ENCODE measurements at regions not wholly inside any gene's neighbourhood (a gene's known extent, or its start where the extent isn't known, plus 50 kb on each side); places are given as distances from the start of the nearest gene placed in this dataset.

- TF ChIP-seq CTCF (IDR thresholded peaks at IDR 0.05) (no peak), POLR2A (IDR thresholded peaks at IDR 0.05) (no peak)
Measured at GRCh38 chr5:114099161-114099560, 262.7 kb upstream of the KCNN2 start.
